Activated CD4-positive, alpha-beta memory T cell treated with anti-CD3 and anti-CD28 coated beads, Interleukin-2, amount 10 ng/mL, durations not matched to agents 7 days and 5 days (primary cell): ENCODE measurements at regions not wholly inside any gene's neighbourhood (a gene's known extent, or its start where the extent isn't known, plus 50 kb on each side); places are given as distances from the start of the nearest gene placed in this dataset.

Source experiments
- CTCF ChIA-PET: fragments of 350-600 bp; sonication (Branson Sonifier 250); formaldehyde crosslinking; loops from one replicate; lab custom pipeline; 2021; ENCODE audit warnings: antibody characterized with exemption, inconsistent platforms; lab: Charles Lee
- POLR2A ChIA-PET: fragments of 350-600 bp; sonication (Branson Sonifier 250); formaldehyde crosslinking; loops from one replicate; lab custom pipeline; 2021; ENCODE audit warnings: antibody characterized with exemption; lab: Charles Lee
- DNase-seq: peaks from one replicate; pipeline ENCODE4 v3.0.0-alpha.2; 2020
- H3K27ac Mint-ChIP-seq: one replicate; pipeline ENCODE4 v1.8.0; 2021; ENCODE audit warnings: mild to moderate bottlenecking, mixed read lengths
- H3K27me3 Mint-ChIP-seq: one replicate; pipeline ENCODE4 v1.8.0; 2021; ENCODE audit warnings: mixed read lengths
- H3K36me3 Mint-ChIP-seq: one replicate; pipeline ENCODE4 v1.8.0; 2021; ENCODE audit warnings: low read depth, mixed read lengths
- H3K4me1 Mint-ChIP-seq: one replicate; pipeline ENCODE4 v1.8.0; 2021; ENCODE audit warnings: mixed read lengths
- H3K4me3 Mint-ChIP-seq: one replicate; pipeline ENCODE4 v1.8.0; 2021; ENCODE audit warnings: mild to moderate bottlenecking, mixed read lengths
- H3K9me3 Mint-ChIP-seq: one replicate; pipeline ENCODE4 v1.8.0; 2021; ENCODE audit warnings: mixed read lengths

GRCh38 chr5:125283372-125283771 is 536.9 kb upstream of the ZNF608 start:
- CTCF ChIA-PET = no interaction called here
- Mint-ChIP-seq H3K36me3 (no peaks in the 10 kb centered on the region), H3K27ac (no peak overlapping the region), H3K4me1 (no peaks in the 10 kb centered on the region), H3K4me3 (no peak overlapping the region), H3K9me3 (no peaks in the 10 kb centered on the region), H3K27me3 (no peaks in the 10 kb centered on the region)
- POLR2A ChIA-PET = no interaction called here
- no peak for DNase-seq

- Mint-ChIP-seq H3K4me3 (no peak overlapping the region), H3K27me3 (no peaks in the 10 kb centered on the region), H3K4me1 (no peaks in the 10 kb centered on the region), H3K9me3 (no peaks in the 10 kb centered on the region), H3K27ac (no peak overlapping the region), H3K36me3 (no peaks in the 10 kb centered on the region)
- POLR2A ChIA-PET = no interaction called here
- CTCF ChIA-PET = no interaction called here
- no peak for DNase-seq
Observed at GRCh38 chr5:125286271-125286670, 539.8 kb upstream of the ZNF608 start.

- Mint-ChIP-seq H3K4me3 (no peak overlapping the region), H3K9me3 (peaks cover 9% of the 10 kb centered on the region), H3K27ac (no peak overlapping the region), H3K36me3 (no peaks in the 10 kb centered on the region), H3K27me3 (no peaks in the 10 kb centered on the region), H3K4me1 (no peaks in the 10 kb centered on the region)
- DNase-seq = no peak
- CTCF ChIA-PET = no interaction called here
- POLR2A ChIA-PET = no interaction called here
Observed at GRCh38 chr5:125289606-125290005, 543.2 kb upstream of the ZNF608 start.

- ChIA-PET POLR2A (no interaction called here), CTCF (no interaction called here)
- peaks cover 9% of the 10 kb centered on the region for H3K9me3 Mint-ChIP-seq
- no peaks in the 10 kb centered on the region for H3K36me3 Mint-ChIP-seq
- no peak overlapping the region for H3K27ac Mint-ChIP-seq
- DNase-seq = no peak
- H3K27me3 Mint-ChIP-seq = no peaks in the 10 kb centered on the region
- no peaks in the 10 kb centered on the region for H3K4me1 Mint-ChIP-seq
- no peak overlapping the region for H3K4me3 Mint-ChIP-seq
Observed at GRCh38 chr5:125290935-125291334, 544.5 kb upstream of the ZNF608 start.

GRCh38 chr5:125291447-125291846 is 545.0 kb upstream of the ZNF608 start:
- POLR2A ChIA-PET = no interaction called here
- Mint-ChIP-seq H3K36me3 (no peaks in the 10 kb centered on the region), H3K4me1 (no peaks in the 10 kb centered on the region), H3K27me3 (no peaks in the 10 kb centered on the region), H3K4me3 (no peak overlapping the region), H3K27ac (no peak overlapping the region), H3K9me3 (peaks cover 9% of the 10 kb centered on the region)
- DNase-seq = no peak
- CTCF ChIA-PET = no interaction called here

GRCh38 chr5:125293223-125293622 is 546.8 kb upstream of the ZNF608 start:
- H3K36me3 Mint-ChIP-seq = no peaks in the 10 kb centered on the region
- H3K4me1 Mint-ChIP-seq = no peaks in the 10 kb centered on the region
- peaks cover 9% of the 10 kb centered on the region for H3K9me3 Mint-ChIP-seq
- H3K27me3 Mint-ChIP-seq = no peaks in the 10 kb centered on the region
- DNase-seq = no peak
- CTCF ChIA-PET = no interaction called here
- POLR2A ChIA-PET = no interaction called here
- H3K4me3 Mint-ChIP-seq = no peak overlapping the region
- no peak overlapping the region for H3K27ac Mint-ChIP-seq

- H3K4me3 Mint-ChIP-seq = no peak overlapping the region
- ChIA-PET POLR2A (no interaction called here), CTCF (no interaction called here)
- no peak for DNase-seq
- no peaks in the 10 kb centered on the region for H3K36me3 Mint-ChIP-seq
- no peaks in the 10 kb centered on the region for H3K4me1 Mint-ChIP-seq
- no peak overlapping the region for H3K27ac Mint-ChIP-seq
- H3K9me3 Mint-ChIP-seq = peaks cover 9% of the 10 kb centered on the region
- H3K27me3 Mint-ChIP-seq = no peaks in the 10 kb centered on the region
Observed at GRCh38 chr5:125293726-125294125, 547.3 kb upstream of the ZNF608 start.

- ChIA-PET CTCF (no interaction called here), POLR2A (no interaction called here)
- Mint-ChIP-seq H3K36me3 (no peaks in the 10 kb centered on the region), H3K4me1 (no peaks in the 10 kb centered on the region), H3K9me3 (peaks cover 9% of the 10 kb centered on the region), H3K4me3 (no peak overlapping the region), H3K27me3 (no peaks in the 10 kb centered on the region), H3K27ac (no peak overlapping the region)
- no peak for DNase-seq
Observed at GRCh38 chr5:125294844-125295243, 548.4 kb upstream of the ZNF608 start.

GRCh38 chr5:125295405-125295872 is 549.0 kb upstream of the ZNF608 start:
- no peak overlapping the region for H3K4me3 Mint-ChIP-seq
- H3K4me1 Mint-ChIP-seq = no peaks in the 10 kb centered on the region
- no peak overlapping the region for H3K27ac Mint-ChIP-seq
- H3K9me3 Mint-ChIP-seq = peaks cover 9% of the 10 kb centered on the region
- no peak for DNase-seq
- H3K27me3 Mint-ChIP-seq = no peaks in the 10 kb centered on the region
- POLR2A ChIA-PET = no interaction called here
- no peaks in the 10 kb centered on the region for H3K36me3 Mint-ChIP-seq
- CTCF ChIA-PET = no interaction called here

GRCh38 chr5:125298258-125298657 is 551.8 kb upstream of the ZNF608 start:
- Mint-ChIP-seq H3K4me3 (no peak overlapping the region), H3K9me3 (peaks cover 3% of the 10 kb centered on the region), H3K27me3 (no peaks in the 10 kb centered on the region), H3K4me1 (no peaks in the 10 kb centered on the region), H3K36me3 (no peaks in the 10 kb centered on the region), H3K27ac (no peak overlapping the region)
- no peak for DNase-seq
- POLR2A ChIA-PET = no interaction called here
- CTCF ChIA-PET = no interaction called here

- Mint-ChIP-seq H3K27me3 (no peaks in the 10 kb centered on the region), H3K27ac (no peak overlapping the region), H3K9me3 (peaks cover 3% of the 10 kb centered on the region), H3K36me3 (no peaks in the 10 kb centered on the region), H3K4me3 (no peak overlapping the region), H3K4me1 (no peaks in the 10 kb centered on the region)
- ChIA-PET CTCF (no interaction called here), POLR2A (no interaction called here)
- no peak for DNase-seq
Observed at GRCh38 chr5:125298746-125299379, 552.4 kb upstream of the ZNF608 start.

- CTCF ChIA-PET = no interaction called here
- Mint-ChIP-seq H3K4me1 (no peaks in the 10 kb centered on the region), H3K9me3 (peaks cover 2% of the 10 kb centered on the region), H3K27ac (no peak overlapping the region), H3K36me3 (no peaks in the 10 kb centered on the region), H3K4me3 (no peak overlapping the region), H3K27me3 (no peaks in the 10 kb centered on the region)
- POLR2A ChIA-PET = no interaction called here
- DNase-seq = no peak
Observed at GRCh38 chr5:125301711-125302110, 555.3 kb upstream of the ZNF608 start.

GRCh38 chr5:125302577-125302976 is 556.1 kb upstream of the ZNF608 start:
- H3K9me3 Mint-ChIP-seq = peaks cover 5% of the 10 kb centered on the region
- no peak overlapping the region for H3K27ac Mint-ChIP-seq
- no peak overlapping the region for H3K4me3 Mint-ChIP-seq
- no peaks in the 10 kb centered on the region for H3K4me1 Mint-ChIP-seq
- CTCF ChIA-PET = no interaction called here
- H3K27me3 Mint-ChIP-seq = no peaks in the 10 kb centered on the region
- POLR2A ChIA-PET = no interaction called here
- DNase-seq = no peak
- no peaks in the 10 kb centered on the region for H3K36me3 Mint-ChIP-seq

GRCh38 chr5:125306741-125307140 is 560.3 kb upstream of the ZNF608 start:
- no peaks in the 10 kb centered on the region for H3K36me3 Mint-ChIP-seq
- peaks cover 8% of the 10 kb centered on the region for H3K9me3 Mint-ChIP-seq
- no peaks in the 10 kb centered on the region for H3K27me3 Mint-ChIP-seq
- no peak overlapping the region for H3K4me3 Mint-ChIP-seq
- H3K27ac Mint-ChIP-seq = no peak overlapping the region
- CTCF ChIA-PET = no interaction called here
- POLR2A ChIA-PET = no interaction called here
- no peak for DNase-seq
- no peaks in the 10 kb centered on the region for H3K4me1 Mint-ChIP-seq
